Upper lobe of left lung (tissue), 4 donors: ENCODE measurements at regions not wholly inside any gene's neighbourhood (a gene's known extent, or its start where the extent isn't known, plus 50 kb on each side); places are given as distances from the start of the nearest gene placed in this dataset.

Source experiments
- POLR2A ChIP-seq, 4 donors: fragments of 450-650 bp; IDR thresholded peaks; one replicate each; pipeline ENCODE4 v1.5.1; 2016 to 2017; ENCODE audit warnings: antibody characterized with exemption in 4 of 4, mild to moderate bottlenecking in 2 of 4
- POLR2AphosphoS5 ChIP-seq, 2 donors: sonication (generic); formaldehyde crosslinking; IDR thresholded peaks; one replicate each; pipeline ENCODE4 v1.5.1; 2017; ENCODE audit warnings: antibody characterized with exemption in 2 of 2
- TF ChIP-seq, protein P1 (sequence below), 6 experiments: fragments of 450-650 bp in 4 of 6; fragments of 200-600 bp in 2 of 6; sonication (generic) in 2 of 6; IDR thresholded peaks; one replicate each; pipeline ENCODE4 v1.5.1; 2016 to 2019; ENCODE audit warnings: antibody characterized with exemption in 6 of 6

DNA sequence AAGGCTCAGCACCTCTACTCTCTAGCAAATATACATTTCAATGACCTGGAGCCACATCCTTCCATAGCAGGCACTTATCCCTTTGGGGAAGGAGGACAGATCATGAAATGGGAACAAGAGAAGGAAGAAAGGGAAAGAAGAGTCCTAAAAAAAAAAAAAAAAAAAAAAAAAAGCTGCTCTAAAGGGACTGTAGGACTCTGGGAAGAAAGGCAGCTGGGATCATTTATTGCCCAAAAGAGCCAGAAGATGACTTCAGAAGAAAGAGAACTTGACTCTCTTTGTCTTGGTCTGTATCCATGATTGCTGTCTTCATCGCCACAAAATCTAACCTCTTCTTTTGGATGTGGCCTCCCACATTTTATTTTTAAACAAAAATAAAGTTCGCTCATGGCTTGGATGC is 203.6 kb upstream of the CELF2 start:
- TF ChIP-seq, protein P1, sequence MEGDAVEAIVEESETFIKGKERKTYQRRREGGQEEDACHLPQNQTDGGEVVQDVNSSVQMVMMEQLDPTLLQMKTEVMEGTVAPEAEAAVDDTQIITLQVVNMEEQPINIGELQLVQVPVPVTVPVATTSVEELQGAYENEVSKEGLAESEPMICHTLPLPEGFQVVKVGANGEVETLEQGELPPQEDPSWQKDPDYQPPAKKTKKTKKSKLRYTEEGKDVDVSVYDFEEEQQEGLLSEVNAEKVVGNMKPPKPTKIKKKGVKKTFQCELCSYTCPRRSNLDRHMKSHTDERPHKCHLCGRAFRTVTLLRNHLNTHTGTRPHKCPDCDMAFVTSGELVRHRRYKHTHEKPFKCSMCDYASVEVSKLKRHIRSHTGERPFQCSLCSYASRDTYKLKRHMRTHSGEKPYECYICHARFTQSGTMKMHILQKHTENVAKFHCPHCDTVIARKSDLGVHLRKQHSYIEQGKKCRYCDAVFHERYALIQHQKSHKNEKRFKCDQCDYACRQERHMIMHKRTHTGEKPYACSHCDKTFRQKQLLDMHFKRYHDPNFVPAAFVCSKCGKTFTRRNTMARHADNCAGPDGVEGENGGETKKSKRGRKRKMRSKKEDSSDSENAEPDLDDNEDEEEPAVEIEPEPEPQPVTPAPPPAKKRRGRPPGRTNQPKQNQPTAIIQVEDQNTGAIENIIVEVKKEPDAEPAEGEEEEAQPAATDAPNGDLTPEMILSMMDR (IDR thresholded peaks at IDR 0.05), result no peak
- TF ChIP-seq POLR2A (IDR thresholded peaks at IDR 0.05) (no peak), POLR2AphosphoS5 (IDR thresholded peaks at IDR 0.05) (no peak)
